ENCODE measurements at regions not wholly inside any gene's neighbourhood (a gene's known extent, or its start where the extent isn't known, plus 50 kb on each side); places are given as distances from the start of the nearest gene placed in this dataset.

DNA sequence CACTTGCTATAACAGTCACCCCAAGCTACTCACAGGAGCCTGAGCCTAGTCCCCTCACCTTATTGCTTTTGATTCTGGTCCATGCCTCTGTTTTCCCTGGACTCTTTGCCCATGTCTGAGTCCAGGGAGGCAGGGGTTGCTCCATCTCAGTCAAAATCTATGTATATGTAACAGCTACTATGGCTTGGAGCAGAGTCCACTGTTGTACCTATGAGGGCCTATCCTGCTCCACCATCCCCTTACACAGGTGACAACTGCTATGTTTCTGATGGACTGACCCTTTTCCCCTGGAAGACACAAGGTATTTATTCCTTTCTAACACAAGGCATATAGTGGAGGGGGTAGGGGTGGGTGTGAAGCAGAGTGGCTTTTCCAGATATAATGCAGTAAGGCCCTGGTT lies 119.6 kb downstream of the VPREB1 start:
- Histone ChIP-seq H3K14ac (ENCODE audit: insufficient read depth, low read length) (no peak overlapping the region), H4K91ac (ENCODE audit: insufficient read length, low read depth, low read length) (no peak overlapping the region), H2BK12ac (ENCODE audit: insufficient read length, low read depth, low read length) (no peak overlapping the region), H3K27ac (ENCODE audit: insufficient read length, low read depth, low read length) (no peak overlapping the region), H3K18ac (ENCODE audit: insufficient read length, low read depth, low read length) (no peak overlapping the region), H3K79me1 (ENCODE audit: insufficient read depth, low read depth, low read length, poor library complexity, severe bottlenecking) (no peaks in the 10 kb centered on the region), H4K8ac (replicated peaks; ENCODE audit: insufficient read length, low read depth, low read length) (no peak overlapping the region), H3K27me3 (ENCODE audit: insufficient read depth, low read length) (peaks cover 69% of the 10 kb centered on the region), H2BK20ac (ENCODE audit: low read depth, low read length, poor library complexity, severe bottlenecking) (no peak overlapping the region), H3T11ph (ENCODE audit: low read length) (no peak overlapping the region), H3K4me1 (ENCODE audit: insufficient read depth, low read length) (no peaks in the 10 kb centered on the region), H4K5ac (ENCODE audit: insufficient read length, low read depth, low read length) (no peak overlapping the region), H2BK5ac (ENCODE audit: insufficient read length, low read length) (no peak overlapping the region), H2AK5ac (ENCODE audit: insufficient read length, low read length) (no peak overlapping the region), H3K9me3 (ENCODE audit: control insufficient read depth, low read depth, low read length) (no peaks in the 10 kb centered on the region), H3K9ac (ENCODE audit: extremely low read depth, insufficient read length, low read length) (no peak overlapping the region), H3K23me2 (ENCODE audit: insufficient read length, low read depth, low read length, poor library complexity, severe bottlenecking) (no peaks in the 10 kb centered on the region), H2BK15ac (ENCODE audit: low read depth, low read length) (no peak overlapping the region), H3K4ac (ENCODE audit: low read depth, low read length) (no peak overlapping the region), H3K79me2 (ENCODE audit: insufficient read depth, low read length) (no peaks in the 10 kb centered on the region), H3K56ac (ENCODE audit: insufficient read length, low read depth, low read length) (no peak overlapping the region), H3K23ac (ENCODE audit: insufficient read length, low read depth, low read length) (no peak overlapping the region), H3K4me2 (ENCODE audit: insufficient read depth, insufficient read length, low read length) (no peak overlapping the region), H4K20me1 (ENCODE audit: control insufficient read depth, insufficient read depth, insufficient read length) (no peaks in the 10 kb centered on the region), H2AFZ (ENCODE audit: low read length) (no peak overlapping the region), H2BK120ac (ENCODE audit: low read depth, low read length, poor library complexity, severe bottlenecking) (no peak overlapping the region)
- Mint-ChIP-seq H3K27me3 (ENCODE audit: low read depth) (peaks cover 100% of the 10 kb centered on the region), H3K4me3 (no peak overlapping the region), H3K36me3 (ENCODE audit: insufficient read depth in 1 of 3, low read depth in 3 of 3) (peaks cover 0 to 5% (median 0%) of the 10 kb centered on the region in 3 experiments; a peak in 2 of 7 replicates), H3K4me1 (peaks cover 0 to 1% of the 10 kb centered on the region in 2 experiments; a peak in 2 of 4 replicates), H3K27ac (no peak overlapping the region), H3K9me3 (peaks cover 2 to 12% of the 10 kb centered on the region in 2 experiments; a peak in 3 of 5 replicates)
- TF ChIP-seq, protein P1, sequence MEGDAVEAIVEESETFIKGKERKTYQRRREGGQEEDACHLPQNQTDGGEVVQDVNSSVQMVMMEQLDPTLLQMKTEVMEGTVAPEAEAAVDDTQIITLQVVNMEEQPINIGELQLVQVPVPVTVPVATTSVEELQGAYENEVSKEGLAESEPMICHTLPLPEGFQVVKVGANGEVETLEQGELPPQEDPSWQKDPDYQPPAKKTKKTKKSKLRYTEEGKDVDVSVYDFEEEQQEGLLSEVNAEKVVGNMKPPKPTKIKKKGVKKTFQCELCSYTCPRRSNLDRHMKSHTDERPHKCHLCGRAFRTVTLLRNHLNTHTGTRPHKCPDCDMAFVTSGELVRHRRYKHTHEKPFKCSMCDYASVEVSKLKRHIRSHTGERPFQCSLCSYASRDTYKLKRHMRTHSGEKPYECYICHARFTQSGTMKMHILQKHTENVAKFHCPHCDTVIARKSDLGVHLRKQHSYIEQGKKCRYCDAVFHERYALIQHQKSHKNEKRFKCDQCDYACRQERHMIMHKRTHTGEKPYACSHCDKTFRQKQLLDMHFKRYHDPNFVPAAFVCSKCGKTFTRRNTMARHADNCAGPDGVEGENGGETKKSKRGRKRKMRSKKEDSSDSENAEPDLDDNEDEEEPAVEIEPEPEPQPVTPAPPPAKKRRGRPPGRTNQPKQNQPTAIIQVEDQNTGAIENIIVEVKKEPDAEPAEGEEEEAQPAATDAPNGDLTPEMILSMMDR (conservative IDR thresholded peaks at IDR 0.05): no peak
- no peak for DNase-seq
